HK-2 (cell line): ENCODE measurements at regions not wholly inside any gene's neighbourhood (a gene's known extent, or its start where the extent isn't known, plus 50 kb on each side); places are given as distances from the start of the nearest gene placed in this dataset.

ENCODE experiments used
- DNase-seq: peaks from one replicate; pipeline ENCODE4 v3.0.0-alpha.2; 2018; ENCODE audit not compliant: unreplicated experiment

DNA sequence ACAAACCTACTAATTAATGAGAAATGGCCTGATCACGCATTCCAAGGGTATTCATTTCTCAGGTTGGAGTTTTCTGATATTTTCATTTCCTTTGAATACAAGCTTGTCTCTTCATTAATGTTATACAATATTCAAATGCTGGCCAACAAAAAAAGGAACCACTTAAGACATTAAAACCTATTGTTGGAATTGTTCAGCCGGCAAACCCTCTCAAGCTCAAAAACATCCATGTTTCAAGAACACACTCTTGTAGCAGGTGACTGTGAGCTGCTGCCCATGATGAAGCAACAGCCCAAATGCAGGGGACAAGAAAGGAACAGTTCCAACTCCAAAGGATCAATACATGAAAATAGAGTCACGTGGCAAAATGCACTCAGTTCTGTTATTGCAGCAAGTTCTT, 454.5 kb downstream of the BCL11A start:
- no peak for DNase-seq

- DNase-seq: no peak
Measured at GRCh38 chr2:60097298-60097697, 456.2 kb downstream of the BCL11A start.

GRCh38 chr2:60096556-60096955, 456.9 kb downstream of the BCL11A start:
- DNase-seq: no peak

- no peak for DNase-seq
Measured at GRCh38 chr2:60095903-60096302, 457.6 kb downstream of the BCL11A start.

DNA sequence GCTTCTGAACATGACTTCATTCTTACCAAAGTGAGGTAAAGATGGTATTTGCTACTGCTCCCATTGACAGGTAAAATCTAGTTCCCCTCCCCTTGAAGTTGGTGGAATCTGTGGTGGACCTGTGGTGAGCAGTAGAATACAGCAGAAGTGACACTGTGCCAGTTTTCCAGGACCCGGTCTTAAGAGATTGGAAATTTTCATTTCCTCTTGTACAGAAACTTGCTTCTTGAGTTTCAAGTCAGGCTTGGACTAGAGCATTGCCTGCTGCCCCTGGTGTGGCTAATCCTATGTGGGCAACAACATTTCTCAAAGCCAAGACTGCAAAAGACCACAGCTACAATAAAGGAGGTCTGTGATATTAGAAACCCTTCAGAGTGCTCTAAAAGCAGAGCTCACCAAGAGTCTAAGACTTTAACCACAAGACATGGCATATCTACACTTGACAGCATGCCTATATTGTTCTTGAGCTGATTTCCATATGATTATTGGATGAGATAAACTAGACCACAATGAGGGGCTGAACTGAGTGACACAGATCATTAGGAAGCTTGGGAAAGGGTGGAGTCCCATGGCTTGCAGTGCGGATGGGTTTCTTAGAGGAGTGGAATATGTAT, 458.1 kb downstream of the BCL11A start:
- no peak for DNase-seq

- no peak for DNase-seq
Measured at GRCh38 chr2:60094450-60094929, 459.0 kb downstream of the BCL11A start.

DNA sequence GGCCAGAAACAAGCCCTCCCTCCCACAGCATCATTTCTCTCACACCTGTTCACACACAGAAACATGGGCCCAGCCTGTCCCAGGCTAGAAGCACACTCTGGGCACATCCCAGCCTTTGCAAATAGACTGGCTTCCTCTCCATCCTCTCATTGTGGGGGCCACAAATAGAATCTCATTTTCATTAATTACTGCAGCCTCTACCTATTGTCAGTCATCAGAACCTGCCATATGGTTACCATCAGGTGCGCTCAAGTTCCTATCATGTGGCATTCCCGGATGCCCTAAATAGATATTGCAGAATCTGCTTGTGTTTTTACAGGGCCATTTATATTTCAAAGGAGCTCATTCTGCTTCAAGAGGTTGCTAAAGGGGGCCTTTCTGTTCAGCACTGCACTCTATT, 460.7 kb downstream of the BCL11A start:
- DNase-seq: no peak

- DNase-seq: no peak
Measured at GRCh38 chr2:60091894-60092293, 461.6 kb downstream of the BCL11A start.

DNA sequence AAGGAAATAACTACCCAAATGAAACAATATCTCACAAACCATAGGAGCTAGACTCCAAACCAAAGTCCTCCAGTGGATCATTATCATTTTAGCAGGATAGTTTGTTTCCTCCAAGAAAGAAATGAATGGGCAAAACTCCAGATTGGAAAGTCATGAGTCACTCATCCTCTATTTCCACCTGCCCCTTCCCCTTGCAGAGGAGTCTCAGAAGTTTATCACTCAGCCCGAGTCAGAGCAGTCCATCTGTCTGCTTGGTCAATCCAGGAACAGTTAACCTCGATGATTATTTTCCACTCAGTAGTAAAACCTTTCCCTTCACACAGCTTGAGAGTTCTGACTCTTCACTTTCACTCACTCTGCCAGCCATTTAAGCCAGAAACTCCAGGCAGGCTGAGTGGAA, 462.2 kb downstream of the BCL11A start:
- DNase-seq: no peak

- no peak for DNase-seq
Measured at GRCh38 chr2:60079562-60079961, 473.9 kb downstream of the BCL11A start.

DNA sequence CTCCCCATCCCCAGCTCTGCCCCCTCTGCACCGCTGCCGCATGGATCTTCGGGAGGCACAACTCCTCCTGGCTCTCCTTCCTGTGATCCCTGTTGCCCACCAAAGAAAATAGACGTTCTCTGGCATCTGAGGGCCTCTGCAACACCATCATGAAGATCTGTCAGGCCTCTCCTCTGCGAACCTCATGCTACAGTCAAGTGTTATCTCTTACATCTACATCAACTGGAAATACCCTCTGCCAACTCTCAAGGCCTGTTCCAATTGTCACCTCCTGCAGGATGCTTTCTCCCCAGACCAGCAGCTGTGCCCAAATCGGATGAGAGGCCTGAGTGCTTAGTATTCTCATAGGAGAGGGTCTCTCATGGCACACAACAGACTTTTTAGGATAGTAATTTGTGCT, 478.4 kb downstream of the BCL11A start:
- DNase-seq: no peak

DNA sequence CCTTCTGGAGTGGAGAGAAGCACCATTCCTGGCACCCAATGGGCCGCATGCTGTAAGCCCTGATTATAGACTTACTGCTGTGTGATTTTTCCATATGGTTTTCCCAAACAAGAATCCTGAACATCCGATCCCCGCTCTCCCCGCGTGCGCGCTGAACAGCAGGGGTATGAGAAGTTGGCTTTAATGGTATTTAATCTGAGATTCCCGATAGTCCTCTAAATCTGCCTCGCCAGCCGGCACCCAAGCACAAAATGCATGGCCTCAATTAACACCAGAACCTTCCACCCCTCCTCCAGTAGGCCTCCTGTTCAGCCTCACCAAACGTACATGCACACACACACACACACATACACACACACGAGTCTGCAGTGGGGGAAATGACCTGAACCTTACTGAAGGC, 480.3 kb downstream of the BCL11A start:
- DNase-seq: no peak

DNA sequence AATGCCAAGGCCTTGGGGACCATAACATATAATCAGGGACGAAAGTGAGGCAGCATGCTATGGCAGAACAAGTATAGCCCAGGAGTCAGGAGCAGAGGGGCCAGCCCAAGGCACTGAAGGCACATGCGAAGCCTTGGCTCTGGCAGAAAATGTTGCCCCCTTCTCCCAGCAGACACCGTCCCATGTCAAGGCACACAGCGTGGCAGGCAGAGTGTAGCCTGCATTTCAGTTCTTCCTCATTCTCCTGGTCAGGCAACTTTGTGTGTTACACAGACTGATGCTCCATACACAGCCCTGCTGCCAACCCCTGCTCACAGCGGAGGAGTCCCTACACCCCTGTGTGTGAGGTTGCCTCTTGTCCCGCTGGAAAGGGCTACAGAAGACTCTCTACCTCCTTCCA, 480.8 kb downstream of the BCL11A start:
- no peak for DNase-seq

DNA sequence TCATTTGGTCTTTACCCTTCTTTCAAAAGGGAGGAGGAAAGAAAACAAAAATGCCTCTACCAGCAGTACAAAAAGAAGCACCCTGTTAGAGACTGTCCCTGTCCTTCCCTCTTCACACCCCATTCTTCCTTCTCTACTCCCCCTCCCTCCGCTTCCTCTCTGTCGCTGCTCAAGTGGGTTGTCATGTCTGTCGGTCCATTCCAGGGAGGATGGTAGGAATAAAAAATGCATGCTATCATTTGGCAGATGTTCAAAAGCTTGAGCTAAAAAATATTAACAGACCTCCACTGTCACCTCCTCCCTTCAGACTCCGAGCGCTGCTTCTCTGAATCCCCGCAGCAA, 482.0 kb downstream of the BCL11A start:
- DNase-seq: no peak

DNA sequence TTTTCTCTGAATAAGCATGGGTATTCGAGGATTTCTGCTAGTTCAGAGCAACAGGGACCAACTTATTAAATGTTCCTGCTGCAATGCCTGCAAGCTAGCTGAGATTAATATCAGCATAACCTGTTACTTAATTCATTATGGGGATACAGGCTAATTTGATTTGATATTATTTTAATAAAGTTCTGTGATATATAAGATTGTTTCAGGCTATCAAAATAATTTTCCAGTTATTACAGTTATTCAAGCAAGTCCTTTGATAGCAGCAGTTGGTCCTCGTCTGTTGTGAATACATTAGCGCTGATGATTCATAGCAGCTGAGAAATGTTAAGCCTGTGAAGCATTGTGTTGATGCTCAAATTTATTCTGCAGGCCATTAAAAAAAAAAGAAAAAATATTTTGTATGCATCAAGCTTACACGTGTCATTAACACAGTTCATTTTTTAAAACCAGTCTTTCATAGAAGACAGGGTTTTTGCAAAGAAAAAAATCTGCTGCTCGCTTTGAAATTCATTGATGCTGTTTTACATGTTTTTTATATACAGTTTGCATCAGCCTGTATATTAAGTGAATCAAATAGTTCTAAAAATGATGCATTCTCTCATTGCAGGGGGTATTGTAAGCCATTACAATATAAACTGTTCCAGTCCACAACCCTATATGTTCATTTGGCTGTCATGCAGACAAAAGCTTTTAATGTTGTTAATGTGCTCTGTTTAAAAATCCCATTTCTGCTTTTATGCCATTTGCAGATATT, 482.5 kb downstream of the BCL11A start:
- DNase-seq: no peak

DNA sequence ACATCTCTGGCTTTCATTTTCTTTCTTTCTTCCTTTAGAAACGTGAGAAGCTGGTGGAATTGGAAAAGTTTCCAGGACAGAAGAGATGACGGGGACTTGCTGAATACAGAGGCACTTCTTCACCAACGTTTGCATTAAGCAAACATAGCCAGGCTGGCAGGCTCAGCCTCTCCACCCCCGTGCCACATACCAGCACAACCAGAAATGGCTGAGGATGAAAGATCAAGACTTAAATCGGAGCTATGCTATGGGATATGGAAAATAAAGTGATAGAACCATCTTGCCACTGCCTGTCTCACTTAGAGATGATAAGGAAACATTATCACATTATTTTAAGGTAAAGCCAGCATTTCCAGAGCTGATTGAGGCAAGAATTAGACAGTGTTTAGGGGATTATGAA, 483.3 kb downstream of the BCL11A start:
- no peak for DNase-seq

- no peak for DNase-seq
Measured at GRCh38 chr2:60068755-60069154, 484.7 kb downstream of the BCL11A start.

GRCh38 chr2:60067006-60067405, 486.4 kb downstream of the BCL11A start:
- DNase-seq: no peak

GRCh38 chr2:60066096-60066839, 487.2 kb downstream of the BCL11A start:
- no peak for DNase-seq

DNA sequence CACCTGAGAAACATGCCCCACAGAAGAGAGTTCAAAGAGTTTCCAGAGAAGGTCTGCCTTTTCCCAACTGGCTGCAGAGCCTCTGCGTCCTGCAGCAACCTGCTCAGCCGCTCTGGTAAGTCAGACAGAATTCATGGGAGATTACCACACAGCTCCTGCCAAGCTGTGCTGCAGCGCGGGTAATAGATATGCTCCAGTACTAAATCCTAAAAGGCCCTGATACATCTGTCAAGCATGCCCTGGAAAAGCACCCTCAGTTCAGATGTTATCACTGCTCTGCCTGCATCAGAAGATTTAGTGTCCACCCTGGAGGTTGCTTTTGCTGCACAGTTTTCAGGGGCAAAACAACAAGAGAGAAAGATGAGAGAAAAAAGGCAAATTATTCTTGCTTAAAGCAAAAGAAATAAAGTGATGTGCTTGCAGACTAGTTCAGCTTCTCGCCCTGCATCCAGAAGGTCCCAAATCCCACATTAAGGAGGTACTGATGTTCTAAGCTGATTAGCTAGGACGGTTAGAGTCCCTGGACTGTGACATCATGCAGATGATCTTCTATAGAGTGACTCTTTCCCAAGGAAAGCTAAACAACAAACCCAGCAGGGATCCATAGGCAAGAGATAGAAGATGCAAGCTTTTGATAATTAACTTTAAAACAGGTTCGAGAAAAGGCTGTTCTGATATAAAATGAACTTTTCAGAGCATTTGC, 488.6 kb downstream of the BCL11A start:
- DNase-seq: no peak

- no peak for DNase-seq
Measured at GRCh38 chr2:60058781-60059180, 494.7 kb downstream of the BCL11A start.

- no peak for DNase-seq
Measured at GRCh38 chr2:60054571-60055340, 498.7 kb downstream of the BCL11A start.
